Activated CD8-positive, alpha-beta memory T cell treated with anti-CD3 and anti-CD28 coated beads, Interleukin-2, amount 50 U/mL, for 4 hours (primary cell): ENCODE measurements at regions not wholly inside any gene's neighbourhood (a gene's known extent, or its start where the extent isn't known, plus 50 kb on each side); places are given as distances from the start of the nearest gene placed in this dataset.
"Not testable (repeated sequence)": the region's sequence is repeated elsewhere in the genome, so short reads cannot be mapped to it uniquely, and the experiment has no call there.

Source experiments
- DNase-seq: peaks from one replicate; pipeline ENCODE4 v3.0.0-alpha.2; 2020

GRCh38 chr14:25431211-25432076, 381.5 kb upstream of the STXBP6 start:
- no peak for DNase-seq

GRCh38 chr14:25430808-25431207, 380.9 kb upstream of the STXBP6 start:
- no peak for DNase-seq

GRCh38 chr14:25412998-25413397, 363.1 kb upstream of the STXBP6 start:
- DNase-seq = no peak

GRCh38 chr14:25411781-25412757, 362.1 kb upstream of the STXBP6 start:
- DNase-seq = no peak

- no peak for DNase-seq
These were observed 356.9 kb upstream of the STXBP6 start for GRCh38 chr14:25406818-25407217.

- no peak for DNase-seq
These were observed 350.8 kb upstream of the STXBP6 start for GRCh38 chr14:25400607-25401206.

- DNase-seq = no peak
These were observed 346.2 kb upstream of the STXBP6 start for GRCh38 chr14:25396128-25396527.

GRCh38 chr14:25394791-25395391, 344.9 kb upstream of the STXBP6 start:
- no peak for DNase-seq

- no peak for DNase-seq
These were observed 344.4 kb upstream of the STXBP6 start for GRCh38 chr14:25394356-25394755.

GRCh38 chr14:25389948-25390347, 340.0 kb upstream of the STXBP6 start:
- DNase-seq = no peak

GRCh38 chr14:25381498-25381897, 331.6 kb upstream of the STXBP6 start:
- no peak for DNase-seq

GRCh38 chr14:25375639-25376038, 325.7 kb upstream of the STXBP6 start:
- DNase-seq = no peak

- no peak for DNase-seq
These were observed 321.1 kb upstream of the STXBP6 start for GRCh38 chr14:25371068-25371467.

GRCh38 chr14:25370057-25370456, 320.1 kb upstream of the STXBP6 start:
- not testable (repeated sequence) for DNase-seq

- DNase-seq = no peak
These were observed 308.4 kb upstream of the STXBP6 start for GRCh38 chr14:25358330-25358729.

GRCh38 chr14:25351269-25351668, 301.3 kb upstream of the STXBP6 start:
- no peak for DNase-seq

- DNase-seq = no peak
These were observed 300.9 kb upstream of the STXBP6 start for GRCh38 chr14:25350802-25351201.

- DNase-seq = no peak
These were observed 300.1 kb upstream of the STXBP6 start for GRCh38 chr14:25350021-25350420.

GRCh38 chr14:25349269-25349668, 299.3 kb upstream of the STXBP6 start:
- DNase-seq = no peak

- DNase-seq = no peak
These were observed 290.9 kb upstream of the STXBP6 start for GRCh38 chr14:25340882-25341281.

- DNase-seq = no peak
These were observed 272.8 kb upstream of the STXBP6 start for GRCh38 chr14:25322784-25323183.

- not testable (repeated sequence) for DNase-seq
These were observed 266.1 kb upstream of the STXBP6 start for GRCh38 chr14:25316007-25316406.

GRCh38 chr14:25308244-25308643, 258.3 kb upstream of the STXBP6 start:
- DNase-seq = no peak
